HG02610 (cell line): ENCODE measurements at regions not wholly inside any gene's neighbourhood (a gene's known extent, or its start where the extent isn't known, plus 50 kb on each side); places are given as distances from the start of the nearest gene placed in this dataset.

Source experiments
- ATAC-seq: cut with Tn5 transposase; IDR thresholded peaks from one replicate; pipeline ENCODE4 v1.9.1; 2021; ENCODE audit warnings: mild to moderate bottlenecking, moderate library complexity; ENCODE audit not compliant: unreplicated experiment

DNA sequence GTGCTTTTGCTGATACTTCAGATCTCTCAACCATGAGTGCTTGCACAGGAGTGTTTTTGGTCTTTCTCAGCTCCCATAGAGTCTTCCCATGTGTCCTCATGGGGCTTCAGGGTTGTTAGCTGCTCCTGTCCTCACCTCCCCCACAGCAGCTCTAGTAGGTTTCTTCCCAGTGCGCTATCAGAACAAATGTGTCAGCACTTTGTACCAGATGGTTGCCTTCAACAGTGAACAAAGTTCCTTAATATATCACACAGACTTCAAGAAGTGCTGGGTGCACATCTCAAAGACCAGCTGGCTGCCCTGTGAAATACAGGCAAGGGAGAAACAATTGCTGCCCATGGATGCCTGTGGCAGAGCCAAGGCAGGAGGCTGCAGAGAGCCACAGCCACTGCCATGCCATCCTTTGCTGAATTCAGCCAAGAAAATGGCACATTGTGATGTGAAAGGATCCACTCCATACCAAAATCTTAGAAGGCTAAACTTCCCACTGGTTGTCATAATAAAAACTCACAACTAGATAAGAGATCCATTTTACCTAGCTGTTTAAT, 471.3 kb downstream of the C6orf118 start:
- no peak for ATAC-seq

DNA sequence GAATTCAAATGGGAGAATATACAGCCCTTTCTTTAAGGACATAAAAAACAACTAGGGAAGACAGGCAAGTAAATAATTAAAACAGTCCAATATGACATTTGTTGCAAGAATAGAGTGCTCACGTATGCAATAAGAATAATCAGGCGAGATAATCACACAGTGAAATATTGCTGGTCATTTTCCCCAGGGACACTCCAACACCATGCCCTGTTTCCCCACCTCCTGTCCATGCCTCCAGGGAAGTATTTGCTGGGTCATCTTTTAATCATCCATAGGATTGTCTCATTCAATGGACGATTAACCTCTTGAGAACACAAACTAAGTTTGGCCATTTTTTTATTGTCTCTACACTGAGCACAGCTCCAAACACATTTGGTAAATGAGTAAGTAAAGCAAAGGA, 472.9 kb downstream of the C6orf118 start:
- ATAC-seq: no peak

DNA sequence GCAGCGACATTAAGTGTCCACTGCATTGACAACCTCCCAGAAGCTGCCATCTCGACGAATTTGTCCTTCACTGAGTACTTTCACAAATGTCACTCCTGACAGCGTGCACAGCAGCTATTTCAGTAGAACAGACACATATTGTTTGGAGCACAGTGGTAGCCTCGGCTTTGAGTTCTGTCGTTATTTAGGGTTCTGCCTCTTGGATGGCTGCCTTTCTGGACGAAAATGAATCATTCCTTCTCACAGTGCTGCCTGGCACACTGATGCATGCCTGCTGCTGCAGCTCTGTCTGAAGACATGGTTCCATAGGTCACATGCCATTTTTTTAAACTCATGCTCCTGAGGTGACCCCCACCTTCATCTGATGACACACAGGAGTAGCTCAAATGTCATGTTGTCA, 477.0 kb downstream of the C6orf118 start:
- ATAC-seq: no peak

DNA sequence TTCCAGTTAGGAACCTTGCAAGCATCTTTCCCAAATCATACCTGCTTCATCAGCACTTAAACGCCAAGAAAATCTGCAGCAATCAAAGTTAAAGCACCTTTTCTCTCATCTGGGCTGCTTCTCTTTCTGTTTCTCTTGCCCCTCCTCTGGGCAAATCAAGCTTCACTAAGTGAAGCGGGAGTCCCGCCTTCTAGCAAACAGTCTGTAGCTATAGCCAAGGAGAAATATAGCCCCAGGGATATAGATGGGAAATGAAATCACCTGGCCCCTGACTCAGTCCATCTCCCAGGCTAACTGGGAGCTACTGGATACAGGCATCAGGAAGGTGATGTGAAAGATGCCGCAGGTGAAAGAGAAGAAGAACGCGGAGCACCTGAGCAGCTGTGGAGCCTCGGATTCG, 481.9 kb downstream of the C6orf118 start:
- ATAC-seq: no peak

DNA sequence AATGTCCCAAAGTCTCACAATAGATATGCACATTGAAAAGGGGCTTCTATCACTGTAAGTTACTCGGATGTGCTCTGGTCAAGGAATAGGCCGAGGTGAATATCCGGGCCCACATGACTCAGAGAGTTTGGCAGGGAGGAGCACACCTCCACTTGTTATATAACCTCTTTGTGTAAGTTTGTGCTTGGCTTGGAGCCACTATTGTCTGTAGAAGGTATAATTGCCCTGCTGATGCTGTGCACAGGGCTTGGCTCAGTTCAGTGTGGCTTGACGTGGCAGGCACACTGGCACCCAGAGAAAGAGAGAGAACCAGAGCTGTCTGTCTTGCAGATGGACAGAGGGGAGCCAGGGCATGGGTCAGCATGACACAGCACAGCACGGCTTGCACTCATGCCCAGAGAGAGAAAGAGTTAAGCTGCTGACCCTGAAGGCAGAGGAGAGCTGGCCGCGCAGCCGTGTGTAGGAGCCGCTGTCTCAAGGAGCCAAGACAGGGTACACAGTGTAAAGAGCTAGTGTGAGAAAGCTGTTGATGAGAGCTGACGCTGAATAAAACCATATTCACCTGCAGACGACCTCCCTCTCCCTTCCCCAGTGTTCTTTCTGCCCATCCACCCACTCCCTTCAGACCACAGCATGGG, 482.5 kb downstream of the C6orf118 start:
- ATAC-seq: no peak

DNA sequence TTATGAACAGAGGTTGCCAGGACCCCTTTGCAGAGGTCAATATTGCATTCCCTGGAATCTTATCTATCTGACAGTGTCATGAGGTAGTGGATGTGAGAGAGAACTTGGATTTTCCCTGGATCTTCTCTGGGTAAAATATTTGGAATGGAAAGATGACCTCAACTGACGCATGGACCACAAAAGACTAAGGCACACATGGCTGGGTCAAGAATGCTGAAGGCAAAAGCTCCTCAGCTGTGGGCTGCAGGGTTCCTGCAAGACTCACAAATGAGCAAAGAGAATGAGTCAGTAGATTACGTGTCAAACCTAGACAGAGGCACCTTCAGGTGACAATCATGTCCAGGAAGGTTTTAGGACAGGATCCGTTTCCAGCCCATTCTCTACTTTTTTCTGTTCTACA, 484.0 kb downstream of the C6orf118 start:
- ATAC-seq: no peak

DNA sequence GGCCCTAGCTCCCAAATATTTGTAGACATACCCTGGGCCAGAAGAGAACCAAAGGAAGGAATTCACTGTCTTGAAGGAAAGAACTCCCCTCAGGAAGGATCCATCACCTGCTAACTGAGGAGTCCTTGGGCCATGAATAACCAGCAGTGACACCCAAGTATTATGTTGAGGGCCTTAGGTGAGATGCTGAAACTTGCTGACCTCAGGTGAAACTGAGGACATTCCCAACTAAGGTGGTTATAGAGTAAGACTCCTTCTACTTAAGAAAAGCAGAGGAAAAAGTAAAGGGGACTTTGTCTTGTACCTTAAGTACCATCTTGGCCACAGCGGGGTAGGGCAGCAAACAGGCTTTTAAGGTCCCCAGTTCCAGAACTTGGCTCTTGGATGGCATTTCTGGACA, 491.7 kb downstream of the C6orf118 start:
- no peak for ATAC-seq

DNA sequence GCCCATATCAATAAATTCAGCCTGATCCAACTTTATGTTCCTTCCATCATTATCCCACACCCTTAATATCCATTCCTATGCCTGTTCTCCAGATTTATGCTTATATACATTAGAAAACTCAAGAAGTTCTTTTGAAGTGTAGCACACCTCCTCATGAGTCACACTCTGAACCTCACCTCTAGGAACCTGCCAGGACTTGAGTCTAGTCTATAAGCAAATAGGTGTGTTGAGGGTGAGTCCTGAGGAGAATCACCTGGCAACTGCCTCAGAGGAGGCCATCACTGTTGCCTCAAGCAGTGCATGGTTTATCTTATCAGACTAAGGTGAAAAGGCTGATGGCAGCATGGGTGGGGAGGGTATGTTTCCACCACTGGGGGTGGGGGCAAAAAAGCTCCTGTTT, 496.7 kb downstream of the C6orf118 start:
- ATAC-seq: no peak

DNA sequence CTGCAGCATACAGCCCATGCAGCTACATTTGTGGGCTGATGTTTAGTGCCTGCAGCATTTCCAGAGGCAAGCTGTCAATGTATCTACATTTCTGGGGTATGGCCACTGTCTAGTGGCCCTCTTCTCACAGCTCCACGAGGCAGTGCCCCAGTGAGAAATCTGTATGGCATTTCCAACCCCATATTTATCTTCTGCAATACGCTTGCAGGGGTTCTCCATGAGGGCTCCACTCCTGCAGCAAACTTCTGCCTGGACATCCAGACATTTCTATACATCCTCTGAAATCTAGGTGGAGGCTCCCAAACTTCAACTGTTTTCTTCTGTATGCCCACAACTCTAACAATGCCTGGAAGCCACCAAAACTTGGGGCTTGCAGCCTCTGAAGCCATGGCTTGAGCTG, 502.3 kb downstream of the C6orf118 start:
- no peak for ATAC-seq

DNA sequence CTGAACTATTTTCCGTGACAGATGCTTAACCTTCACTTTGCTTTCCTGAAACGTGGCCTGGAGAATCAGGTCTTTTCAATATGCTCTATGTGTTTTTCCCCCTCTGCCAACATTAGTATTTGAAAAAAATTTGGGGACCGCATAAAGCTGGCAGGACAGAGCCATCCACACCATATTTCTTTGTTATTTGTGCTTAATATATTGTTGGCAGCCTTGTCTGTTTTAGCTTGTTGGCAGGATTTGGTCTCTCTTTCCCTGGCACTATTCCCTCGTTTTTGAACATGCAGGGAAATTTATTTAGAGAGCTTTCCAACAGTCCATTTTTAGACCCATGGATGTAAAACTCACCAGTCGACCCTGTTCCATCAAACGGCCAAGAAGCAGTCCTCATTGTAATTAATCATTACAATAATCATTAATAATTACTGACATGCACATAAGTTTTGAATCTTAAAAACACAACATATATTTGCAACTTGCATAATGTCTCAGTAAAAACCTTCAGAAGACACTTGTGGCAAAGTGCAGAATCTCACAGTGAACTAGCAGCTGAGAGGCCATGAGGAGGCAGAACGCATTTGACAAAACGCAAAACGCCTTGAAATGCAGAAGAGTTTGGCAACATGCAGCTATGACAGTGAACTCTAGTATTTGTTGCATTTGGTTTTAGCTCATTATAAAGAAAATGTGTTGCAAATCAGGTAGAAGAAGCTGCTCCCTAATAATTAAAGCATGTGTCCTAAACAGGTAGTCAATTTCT, 514.2 kb downstream of the C6orf118 start:
- ATAC-seq: no peak

DNA sequence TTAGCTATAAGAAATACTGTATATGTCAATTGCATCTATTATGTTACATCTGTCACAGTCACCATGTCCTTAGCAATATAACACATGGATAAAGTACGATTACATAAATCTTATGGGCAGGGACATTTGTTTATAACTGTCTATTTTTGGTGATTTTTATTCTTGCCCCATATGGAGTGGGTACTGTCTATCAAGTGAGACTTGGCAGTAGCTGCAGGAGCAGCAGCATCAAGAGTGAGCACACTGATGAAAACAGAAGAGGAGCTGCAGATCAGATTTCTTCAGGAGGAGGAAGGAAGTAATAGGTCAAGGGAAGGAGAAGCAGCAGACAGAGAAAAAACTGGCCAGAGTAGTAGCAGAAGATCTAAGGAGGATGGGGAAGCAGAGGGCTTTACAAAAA, 516.7 kb downstream of the C6orf118 start:
- ATAC-seq: no peak

DNA sequence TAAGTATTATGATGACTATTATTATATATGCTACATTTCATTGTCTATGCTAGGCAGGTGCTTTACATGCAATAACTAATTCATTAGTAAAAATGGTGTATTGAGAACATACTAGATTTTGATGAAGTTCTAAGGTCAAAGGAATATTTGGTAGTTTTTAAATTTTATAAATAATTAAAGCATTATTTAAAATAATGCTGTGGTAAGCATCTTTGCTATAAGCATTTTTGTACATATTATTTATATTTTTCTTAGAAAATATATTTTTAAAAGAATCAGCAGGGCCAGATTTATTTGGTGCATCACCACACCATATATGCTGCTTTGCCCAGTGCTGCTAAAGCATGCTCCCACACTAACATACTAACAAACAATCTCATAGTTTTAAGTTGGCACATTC, 517.9 kb downstream of the C6orf118 start:
- ATAC-seq: no peak

DNA sequence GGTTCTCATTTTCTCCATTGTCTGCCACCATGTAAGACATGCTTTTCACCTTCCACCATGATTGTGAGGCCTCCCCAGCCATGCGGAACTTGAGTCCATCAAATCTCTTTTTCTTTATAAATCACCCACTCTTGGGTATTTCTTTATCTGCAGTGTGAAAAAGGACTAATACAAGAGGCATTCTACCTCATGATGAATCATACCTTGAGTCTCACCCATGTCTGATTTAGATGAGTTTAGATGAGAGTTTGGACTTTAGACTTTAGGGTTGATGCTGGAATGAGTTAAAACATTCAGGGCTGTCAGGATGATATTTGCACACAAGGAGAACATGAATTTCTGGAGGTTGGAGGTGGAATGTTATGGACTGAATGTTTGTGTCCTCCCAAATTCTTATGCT, 545.6 kb downstream of the C6orf118 start:
- no peak for ATAC-seq

DNA sequence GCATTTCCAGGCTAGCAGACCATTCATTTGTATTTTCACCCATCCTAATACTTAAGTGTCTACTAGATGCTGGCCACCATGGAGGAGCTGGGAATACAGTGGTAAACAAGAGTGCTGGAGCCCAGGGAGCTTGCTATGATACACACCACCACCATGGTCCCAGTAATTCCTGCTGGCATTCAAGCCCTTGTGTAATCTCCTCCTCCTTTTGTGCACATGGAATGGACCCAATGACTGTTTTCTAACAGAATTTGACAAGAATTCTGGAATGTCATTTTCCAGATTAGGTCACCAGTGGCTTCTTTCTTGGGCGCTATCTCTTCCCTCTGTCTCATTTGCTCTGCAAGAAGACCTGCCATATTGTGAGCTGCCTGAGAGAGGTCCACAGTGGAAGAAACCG, 552.0 kb downstream of the C6orf118 start:
- no peak for ATAC-seq

DNA sequence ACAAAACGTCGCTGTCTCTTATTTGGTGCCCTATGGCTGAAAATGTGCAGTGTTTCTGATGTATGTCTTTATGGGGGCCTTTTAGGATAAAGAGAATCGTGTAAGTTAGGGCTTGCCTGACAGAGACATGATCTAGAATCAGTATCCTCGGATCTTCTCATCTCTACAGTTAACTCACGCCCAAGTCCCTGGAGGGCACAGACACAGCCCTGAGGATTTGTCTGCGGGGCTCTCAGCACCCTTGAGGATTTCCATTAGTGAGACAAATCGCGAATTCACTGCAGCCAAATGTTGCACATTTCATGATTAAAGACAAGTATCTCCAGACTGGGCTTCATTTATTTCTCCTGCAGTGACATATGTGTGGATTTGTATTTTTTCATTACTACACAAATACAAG, 552.7 kb downstream of the C6orf118 start:
- no peak for ATAC-seq

DNA sequence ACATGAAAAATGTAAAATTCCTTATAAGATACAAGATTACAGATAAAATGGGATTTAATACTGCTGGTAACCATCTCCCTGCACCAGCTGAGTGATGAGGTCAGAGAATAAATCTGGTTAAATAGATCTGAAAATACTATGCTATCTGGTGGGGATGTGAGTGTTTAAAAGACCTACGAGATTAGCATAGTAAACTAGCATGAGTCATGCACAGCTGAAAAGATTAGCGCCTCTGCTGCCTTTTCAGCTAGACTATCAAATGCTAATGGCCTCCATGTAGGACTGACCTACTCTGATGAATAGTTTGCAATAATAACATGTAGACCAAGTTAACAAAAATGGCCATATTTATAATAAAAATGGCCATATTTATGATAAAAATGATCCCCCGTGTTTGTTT, 553.3 kb downstream of the C6orf118 start:
- ATAC-seq: no peak

DNA sequence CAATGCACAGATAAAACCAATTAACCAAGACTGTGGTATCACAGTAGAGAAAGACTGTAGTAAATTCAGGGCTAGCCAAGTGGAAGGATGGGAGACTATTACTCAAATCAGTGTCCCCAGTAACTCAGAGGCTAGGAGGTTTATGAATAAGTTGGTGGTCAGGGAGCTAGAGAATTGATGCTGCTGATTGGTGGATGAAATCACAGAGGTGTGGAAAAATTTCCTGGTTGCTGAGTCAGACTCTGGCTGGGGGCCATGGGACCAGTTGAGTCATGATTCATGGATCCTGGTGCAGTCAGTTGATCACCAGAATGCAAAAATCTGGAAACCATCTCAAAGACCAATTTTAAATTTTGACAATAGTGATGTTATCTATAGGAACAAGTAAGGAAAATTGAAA, 555.9 kb downstream of the C6orf118 start:
- ATAC-seq: no peak

DNA sequence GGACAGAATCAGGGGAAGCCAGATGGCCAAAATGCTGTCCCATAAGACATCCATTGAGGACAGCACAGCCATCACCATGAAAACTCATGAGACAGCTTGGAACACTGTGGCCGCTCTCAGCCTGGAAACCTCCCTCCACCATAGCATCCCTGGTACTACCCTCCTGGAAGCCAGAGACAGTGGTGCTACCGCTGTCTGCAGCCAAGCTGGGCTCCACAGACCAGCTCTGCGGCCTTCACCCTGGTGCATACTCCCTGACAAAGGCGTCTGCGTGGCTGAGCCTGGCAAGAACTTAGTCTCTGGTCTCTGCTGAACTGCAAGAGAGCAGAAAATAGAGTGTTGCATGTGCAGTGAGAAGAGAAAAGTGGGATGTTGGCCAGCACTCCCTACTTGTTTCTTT, 558.0 kb downstream of the C6orf118 start:
- ATAC-seq: no peak

DNA sequence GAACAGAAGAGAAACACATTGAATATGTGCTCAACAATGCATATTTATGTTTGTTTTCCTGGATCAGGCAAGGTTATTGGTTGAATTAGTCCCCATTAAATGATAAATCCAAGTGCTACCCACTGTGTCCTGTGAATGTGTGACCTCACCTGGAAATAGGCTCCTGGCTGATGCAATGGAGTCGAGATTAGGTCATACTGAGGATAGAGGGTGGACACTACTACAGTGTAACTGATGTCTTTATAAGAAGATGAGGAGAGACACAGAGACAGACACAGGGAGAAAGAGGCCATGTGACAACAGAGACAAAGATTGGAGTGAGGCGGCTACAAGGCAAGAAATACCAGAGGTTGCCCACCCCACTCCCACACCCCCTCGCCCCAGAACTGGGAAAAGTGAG, 559.3 kb downstream of the C6orf118 start:
- no peak for ATAC-seq

DNA sequence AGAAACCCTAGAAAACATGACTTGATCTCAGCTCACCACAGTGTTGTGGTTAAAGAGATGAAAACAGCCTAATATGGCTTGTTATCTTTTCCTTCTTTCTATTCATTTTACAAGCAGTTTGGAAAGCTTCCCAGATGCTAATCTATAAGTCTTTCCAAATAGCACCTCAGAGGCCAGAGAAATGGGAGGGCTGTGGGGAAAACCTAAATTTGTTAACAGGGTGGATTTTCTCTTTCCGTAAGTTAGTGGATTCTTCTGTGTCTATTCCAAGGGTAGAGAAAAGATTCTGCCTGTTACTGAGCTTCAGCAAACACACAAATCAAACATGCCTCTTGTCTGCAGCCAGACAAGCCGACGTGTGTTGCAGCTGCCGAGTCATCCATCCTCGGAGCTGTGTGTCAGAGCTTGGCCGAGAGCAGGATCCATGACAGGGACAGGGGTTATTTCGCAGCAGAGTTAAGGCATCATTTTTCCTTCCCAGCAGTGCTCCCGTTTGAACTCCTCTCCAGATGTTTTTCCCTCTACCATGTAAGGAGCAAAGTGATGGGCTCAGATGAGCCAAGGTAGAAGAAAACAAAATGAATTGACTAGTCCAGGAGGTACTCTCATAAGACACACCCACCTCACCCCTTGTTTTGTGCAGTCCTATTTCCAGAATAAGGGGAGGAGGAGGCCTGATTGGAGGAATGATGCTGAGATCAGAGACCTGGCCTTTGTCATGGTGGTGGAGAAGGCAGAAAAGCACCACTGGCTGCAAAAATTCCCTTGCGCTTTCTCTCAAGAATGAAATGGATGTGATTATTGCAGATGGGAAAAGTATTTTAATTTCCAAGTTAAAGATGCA, 560.0 kb downstream of the C6orf118 start:
- no peak for ATAC-seq

DNA sequence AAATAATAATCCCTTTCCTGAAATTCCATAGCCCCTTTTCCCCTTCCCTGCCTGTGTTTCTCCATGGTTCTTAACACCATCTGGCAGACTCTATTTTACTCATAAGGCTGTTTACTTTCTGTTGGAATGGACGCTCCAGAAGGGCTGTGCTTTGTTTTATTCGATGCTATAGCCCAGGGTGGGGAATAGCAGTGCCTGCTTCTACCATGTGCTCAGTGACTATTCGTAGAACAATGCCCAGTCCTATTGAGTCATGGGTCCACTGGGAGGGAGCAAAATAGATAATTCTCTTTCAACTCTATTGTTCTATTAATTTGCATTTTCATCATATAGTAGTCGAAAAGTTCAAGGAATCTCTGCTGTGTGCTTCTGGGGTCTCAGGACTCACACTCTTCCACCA, 565.1 kb downstream of the C6orf118 start:
- ATAC-seq: no peak
